ENCODE measurements at regions not wholly inside any gene's neighbourhood (a gene's known extent, or its start where the extent isn't known, plus 50 kb on each side); places are given as distances from the start of the nearest gene placed in this dataset.
"Not testable (repeated sequence)": the region's sequence is repeated elsewhere in the genome, so short reads cannot be mapped to it uniquely, and the experiment has no call there.

DNA sequence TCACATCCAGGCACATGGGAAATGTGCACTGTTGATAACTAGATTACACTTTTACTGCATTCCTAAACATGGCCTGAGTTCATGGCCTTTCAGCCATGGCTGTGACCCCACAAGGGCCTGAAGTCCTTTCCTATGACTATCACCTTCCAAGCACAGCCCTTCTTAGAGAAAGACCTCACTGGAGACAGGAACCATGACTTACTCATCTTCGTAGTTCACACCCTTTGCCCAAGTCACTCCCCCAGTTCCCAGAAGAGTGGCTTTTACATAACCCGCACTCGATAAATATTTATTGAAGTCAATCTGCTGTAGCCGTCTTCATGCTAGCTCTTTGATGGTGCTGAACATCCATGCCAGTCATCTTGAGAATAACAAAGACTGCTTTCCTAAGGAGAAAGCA, 632.5 kb upstream of the NRP1 start:
- no peak overlapping the region for H3K4me3 ChIP-seq (ENCODE audit: low read depth, low read length)
- no peak for DNase-seq (ENCODE audit: low read depth)
- TF ChIP-seq, protein P1, sequence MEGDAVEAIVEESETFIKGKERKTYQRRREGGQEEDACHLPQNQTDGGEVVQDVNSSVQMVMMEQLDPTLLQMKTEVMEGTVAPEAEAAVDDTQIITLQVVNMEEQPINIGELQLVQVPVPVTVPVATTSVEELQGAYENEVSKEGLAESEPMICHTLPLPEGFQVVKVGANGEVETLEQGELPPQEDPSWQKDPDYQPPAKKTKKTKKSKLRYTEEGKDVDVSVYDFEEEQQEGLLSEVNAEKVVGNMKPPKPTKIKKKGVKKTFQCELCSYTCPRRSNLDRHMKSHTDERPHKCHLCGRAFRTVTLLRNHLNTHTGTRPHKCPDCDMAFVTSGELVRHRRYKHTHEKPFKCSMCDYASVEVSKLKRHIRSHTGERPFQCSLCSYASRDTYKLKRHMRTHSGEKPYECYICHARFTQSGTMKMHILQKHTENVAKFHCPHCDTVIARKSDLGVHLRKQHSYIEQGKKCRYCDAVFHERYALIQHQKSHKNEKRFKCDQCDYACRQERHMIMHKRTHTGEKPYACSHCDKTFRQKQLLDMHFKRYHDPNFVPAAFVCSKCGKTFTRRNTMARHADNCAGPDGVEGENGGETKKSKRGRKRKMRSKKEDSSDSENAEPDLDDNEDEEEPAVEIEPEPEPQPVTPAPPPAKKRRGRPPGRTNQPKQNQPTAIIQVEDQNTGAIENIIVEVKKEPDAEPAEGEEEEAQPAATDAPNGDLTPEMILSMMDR (conservative IDR thresholded peaks at IDR 0.05; ENCODE audit: low read depth, low read length) = no peak

DNA sequence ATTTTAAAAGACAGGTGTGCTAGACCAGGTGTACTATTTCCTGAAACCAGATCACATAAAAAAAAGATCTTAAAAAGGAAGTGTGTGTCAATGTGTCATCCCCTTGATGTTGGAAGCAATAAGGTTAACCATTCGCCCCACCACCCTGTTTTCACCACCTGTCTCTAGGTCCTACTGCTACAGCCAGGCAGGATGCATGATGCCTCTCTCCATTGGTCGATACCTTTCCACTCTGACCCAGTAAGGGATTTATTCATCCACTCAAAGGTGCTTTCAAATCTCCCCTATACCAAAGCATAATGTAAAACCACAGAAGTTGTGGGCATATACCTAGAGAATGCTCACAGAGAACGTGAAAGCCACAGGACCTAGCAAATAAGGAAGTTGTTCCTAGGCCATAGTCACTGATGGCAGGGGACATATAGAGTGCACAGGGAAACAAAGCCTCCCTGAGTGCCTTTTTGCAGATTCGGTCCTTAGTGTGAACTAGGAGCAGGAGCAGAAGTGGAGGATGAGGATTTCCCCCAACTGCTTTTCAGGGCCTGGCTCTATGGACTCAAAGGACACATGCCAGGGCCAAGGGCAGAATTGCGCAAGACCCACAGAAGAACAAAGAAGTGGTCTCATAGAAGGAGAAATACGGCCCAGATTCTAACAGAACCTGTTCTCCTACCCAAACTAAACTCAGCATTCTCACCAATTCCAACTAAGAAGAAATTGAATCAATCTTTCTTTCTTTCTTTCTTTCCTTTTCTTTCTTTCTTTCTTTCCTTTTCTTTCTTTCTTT, 631.5 kb upstream of the NRP1 start:
- DNase-seq (ENCODE audit: low read depth) = no peak
- no peak overlapping the region for H3K4me3 ChIP-seq (ENCODE audit: low read depth, low read length)
- TF ChIP-seq, protein P1 (conservative IDR thresholded peaks at IDR 0.05; ENCODE audit: low read depth, low read length) = no peak

DNA sequence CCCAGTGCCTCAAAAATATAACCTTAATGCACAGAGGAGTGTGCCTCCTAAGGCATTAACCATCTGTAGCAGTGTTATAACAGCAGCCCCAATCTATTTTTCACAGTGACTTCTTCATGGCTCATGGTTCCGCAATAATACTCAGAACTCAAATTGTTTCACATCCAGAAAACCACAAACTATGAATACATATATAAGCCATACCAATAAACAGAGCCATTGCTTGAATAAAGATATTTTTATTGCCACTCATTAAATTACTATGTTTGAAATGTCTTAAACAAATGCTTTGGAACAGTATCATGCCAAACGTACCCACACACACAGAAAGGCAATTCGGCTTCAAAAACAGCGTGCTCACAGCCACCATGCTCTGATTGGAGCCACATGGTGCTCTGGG, 629.3 kb upstream of the NRP1 start:
- no peak for DNase-seq (ENCODE audit: low read depth)
- TF ChIP-seq, protein P1 (conservative IDR thresholded peaks at IDR 0.05; ENCODE audit: low read depth, low read length) = no peak
- H3K4me3 ChIP-seq (ENCODE audit: low read depth, low read length) = no peak overlapping the region

DNA sequence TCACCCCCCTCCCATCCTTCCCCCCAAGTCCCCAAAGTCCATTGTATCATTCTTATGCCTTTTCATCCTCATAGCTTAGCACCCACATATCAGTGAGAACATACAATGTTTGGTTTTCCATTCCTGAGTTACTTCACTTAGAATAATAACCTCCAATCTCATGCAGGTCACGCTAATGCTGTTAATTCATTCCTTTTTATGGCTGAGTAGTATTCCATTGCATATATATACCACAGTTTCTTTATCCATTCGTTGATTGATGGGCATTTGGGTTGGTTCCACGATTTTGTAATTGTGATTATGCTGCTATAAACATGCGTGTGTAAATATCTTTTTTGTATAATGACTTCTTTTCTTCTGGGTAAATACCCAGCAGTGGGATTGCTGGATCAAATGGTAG, 621.9 kb upstream of the NRP1 start:
- DNase-seq (ENCODE audit: low read depth); H3K4me3 ChIP-seq (ENCODE audit: low read depth, low read length): not testable (repeated sequence)

DNA sequence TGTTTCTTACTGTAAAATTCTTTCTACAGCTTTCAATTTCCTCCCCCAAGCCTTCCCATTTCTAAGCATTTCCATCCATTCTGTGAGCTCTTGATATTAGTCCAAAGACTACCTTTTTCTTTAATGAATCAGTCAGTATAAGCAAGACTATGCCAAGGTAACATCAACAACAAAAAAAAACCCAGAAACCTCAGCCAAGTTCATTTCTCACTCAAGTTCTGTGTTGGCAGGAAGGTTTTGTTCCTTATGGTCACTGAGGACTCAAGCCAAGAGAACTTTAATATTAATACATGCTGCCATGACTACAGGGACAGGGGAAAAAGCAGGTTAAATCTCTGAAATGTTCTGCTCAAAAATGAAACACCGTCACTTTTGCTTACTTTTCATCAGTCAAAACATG, 621.2 kb upstream of the NRP1 start:
- no peak for DNase-seq (ENCODE audit: low read depth)
- TF ChIP-seq, protein P1 (conservative IDR thresholded peaks at IDR 0.05; ENCODE audit: low read depth, low read length) = no peak

DNA sequence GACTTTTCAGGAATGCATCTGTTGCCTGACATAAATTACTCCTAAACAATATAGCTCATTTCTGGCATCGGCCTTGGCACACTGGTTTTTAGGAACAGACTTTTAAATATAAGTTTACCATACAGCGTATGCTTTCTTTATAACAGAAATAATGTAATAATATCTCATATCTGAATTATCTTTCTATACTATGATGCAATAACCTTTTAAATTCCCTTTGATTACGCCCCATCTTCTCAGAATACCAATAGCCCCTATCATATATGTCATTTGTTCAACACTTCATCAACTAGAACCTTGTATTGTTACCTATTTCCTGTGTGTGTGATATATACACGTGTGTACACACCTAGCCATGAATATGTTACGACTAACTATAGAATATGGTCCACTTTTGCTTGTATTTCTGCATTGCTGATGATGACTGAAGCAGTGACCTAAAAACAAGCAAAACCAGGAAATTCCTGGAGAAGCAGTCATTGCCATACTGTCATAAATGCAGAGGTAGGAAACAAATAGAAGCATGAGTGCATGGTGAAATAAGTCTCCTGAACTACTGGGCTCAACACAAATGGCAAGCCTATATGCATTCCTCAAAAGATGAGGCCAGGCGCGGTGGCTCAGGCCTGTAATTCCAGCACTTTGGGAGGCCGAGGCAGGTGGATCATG, 618.4 kb upstream of the NRP1 start:
- TF ChIP-seq, protein P1 (conservative IDR thresholded peaks at IDR 0.05; ENCODE audit: low read depth, low read length) = no peak
- DNase-seq (ENCODE audit: low read depth) = peak; percentile 65
- no peak overlapping the region for H3K4me3 ChIP-seq (ENCODE audit: low read depth, low read length)

More for the DNA sequence above, 621.2 kb upstream of the NRP1 start:
- H3K4me3 ChIP-seq (ENCODE audit: low read depth, low read length) = no peak overlapping the region

DNA sequence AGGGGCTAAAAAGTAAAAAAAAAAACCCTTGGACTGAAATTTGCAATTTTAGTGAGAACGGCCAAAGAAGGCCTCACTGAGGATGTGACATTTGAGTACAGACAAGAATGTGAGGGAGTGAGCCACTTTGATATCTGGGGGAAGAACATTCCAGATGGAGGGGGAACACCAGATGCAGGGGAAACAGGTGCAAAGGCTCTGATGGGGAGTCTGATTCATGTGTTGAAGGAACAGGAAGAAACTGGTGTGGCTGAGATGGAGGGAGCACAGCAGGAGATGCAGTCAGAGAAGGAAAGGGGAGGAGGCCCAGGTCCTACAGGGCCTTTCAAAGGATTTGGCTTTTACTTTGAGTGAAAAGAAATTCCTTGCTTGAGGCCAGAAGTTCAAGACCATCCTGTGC, 615.7 kb upstream of the NRP1 start:
- TF ChIP-seq, protein P1 (conservative IDR thresholded peaks at IDR 0.05; ENCODE audit: low read depth, low read length) = no peak
- no peak overlapping the region for H3K4me3 ChIP-seq (ENCODE audit: low read depth, low read length)
- no peak for DNase-seq (ENCODE audit: low read depth)
